ENCODE measurements at regions not wholly inside any gene's neighbourhood (a gene's known extent, or its start where the extent isn't known, plus 50 kb on each side); places are given as distances from the start of the nearest gene placed in this dataset.

DNA sequence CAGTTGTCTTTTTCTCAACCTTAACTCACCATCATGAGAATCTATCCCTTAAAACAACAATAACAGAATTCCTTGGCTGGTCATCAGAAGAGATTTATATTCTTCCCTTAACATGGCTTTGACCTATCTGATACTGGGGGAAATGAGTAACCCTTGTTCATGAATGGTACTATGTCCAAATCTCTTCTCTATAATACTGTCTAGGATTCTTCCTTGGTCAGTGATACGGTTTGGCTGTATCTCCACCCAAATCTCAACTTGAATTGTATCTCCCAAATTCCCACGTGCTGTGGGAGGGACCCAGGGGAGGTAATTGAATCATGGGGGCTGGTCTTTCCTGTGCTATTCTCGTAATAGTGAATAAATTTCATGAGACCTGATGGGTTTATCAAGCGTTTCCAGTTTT, 282.0 kb upstream of the SIX2 start:
- no peak for TF ChIP-seq CTCF (IDR thresholded peaks at IDR 0.05; ENCODE audit: low read depth, low read length, missing input control)
- TF ChIP-seq REST (IDR thresholded peaks at IDR 0.05): no peak
